ENCODE measurements at regions not wholly inside any gene's neighbourhood (a gene's known extent, or its start where the extent isn't known, plus 50 kb on each side); places are given as distances from the start of the nearest gene placed in this dataset.

GRCh38 chr13:44133626-44134025, 240.0 kb upstream of the SERP2 start:
- Histone ChIP-seq H3K27ac (ENCODE audit: extremely low read length, insufficient read depth, low read length) (no peak overlapping the region), H3K79me2 (ENCODE audit: insufficient read depth, low read length) (no peaks in the 10 kb centered on the region), H2AFZ (ENCODE audit: low read length) (no peak overlapping the region), H3K4me2 (ENCODE audit: low read depth, low read length) (no peak overlapping the region), H3K9ac (ENCODE audit: insufficient read depth, low read depth, low read length) (no peak overlapping the region), H3K27me3 (ENCODE audit: control insufficient read depth in 1 of 2, insufficient read depth in 2 of 2, low read length in 2 of 2) (no peaks in the 10 kb centered on the region; a peak in 1 of 5 replicates), H3K36me3 (replicated peaks in 1 of 2; ENCODE audit: control insufficient read depth in 1 of 2, insufficient read depth in 2 of 2, low read length in 2 of 2) (no peaks in the 10 kb centered on the region), H3K4me3 (replicated peaks in 1 of 3; ENCODE audit: insufficient read depth in 1 of 3, low read depth in 2 of 3, low read length in 3 of 3) (no peak overlapping the region), H3K9me3 (ENCODE audit: low read length) (no peaks in the 10 kb centered on the region), H4K20me1 (ENCODE audit: insufficient read depth, low read length) (no peaks in the 10 kb centered on the region), H3K4me1 (ENCODE audit: insufficient read depth, low read length) (no peaks in the 10 kb centered on the region)
- no peak for ATAC-seq
- intact Hi-C loops (cut with micrococcal nuclease; ENCODE audit: unreplicated experiment) (no loop called here), in situ Hi-C loops (cut with HindIII; ENCODE audit: extremely low pct_ligation_motif_present, low pct_unique_long_range_greater_than_20kb) (no loop called here)
- POLR2A ChIA-PET, result no interaction called here
- no peak for DNase-seq (ENCODE audit: low spot score)
- WGBS (ENCODE audit: low lambda C conversion rate), result 20% methylated on average over 3 of the region's 3 CpGs
- CTCF ChIA-PET (ENCODE audit: low intra/inter-chr PET ratio, low total read pairs), result no interaction called here
- no peak for TF ChIP-seq ZNF12 (CRISPR knock-in tag; IDR thresholded peaks at IDR 0.05)
- TF ChIP-seq ZNF33A (CRISPR knock-in tag; IDR thresholded peaks at IDR 0.05; ENCODE audit: borderline replicate concordance), result no peak
- no peak for TF ChIP-seq ZNF230 (CRISPR knock-in tag; IDR thresholded peaks at IDR 0.05)
- TF ChIP-seq JARID2 (CRISPR knock-in tag; IDR thresholded peaks at IDR 0.05; ENCODE audit: insufficient replicate concordance), result no peak
- TF ChIP-seq SRF (IDR thresholded peaks at IDR 0.05; ENCODE audit: low read depth, low read length), result no peak
- TF ChIP-seq ZNF75D (CRISPR knock-in tag; IDR thresholded peaks at IDR 0.05; ENCODE audit: borderline replicate concordance), result no peak
- TF ChIP-seq ZFP36 (IDR thresholded peaks at IDR 0.05; ENCODE audit: borderline replicate concordance, low read depth, low read length, partially characterized antibody), result no peak
- no peak for TF ChIP-seq ZNF142 (CRISPR knock-in tag; IDR thresholded peaks at IDR 0.05)
- no peak for TF ChIP-seq ZNF678 (CRISPR knock-in tag; IDR thresholded peaks at IDR 0.05)
- no peak for TF ChIP-seq PPARG (CRISPR knock-in tag; conservative IDR thresholded peaks at IDR 0.05)
- no peak for TF ChIP-seq SRSF9 (IDR thresholded peaks at IDR 0.05; ENCODE audit: borderline replicate concordance, insufficient read depth, low read depth, low read length, poor library complexity, severe bottlenecking)
- no peak for TF ChIP-seq ZNF275 (CRISPR knock-in tag; IDR thresholded peaks at IDR 0.05; ENCODE audit: borderline replicate concordance)
- no peak for TF ChIP-seq DNMT3B (CRISPR knock-in tag; conservative IDR thresholded peaks at IDR 0.05)
- no peak for TF ChIP-seq MIER2 (CRISPR knock-in tag; IDR thresholded peaks at IDR 0.05)
- no peak for TF ChIP-seq ATRX (CRISPR knock-in tag; IDR thresholded peaks at IDR 0.05; ENCODE audit: borderline replicate concordance)
- no peak for TF ChIP-seq BCLAF1 (IDR thresholded peaks at IDR 0.05)
- TF ChIP-seq ZNF891 (CRISPR knock-in tag; IDR thresholded peaks at IDR 0.05), result no peak
- FAIRE-seq, result no peak
- BruUV-seq (replicated peaks), result no TSS peak
